ENCODE measurements at regions not wholly inside any gene's neighbourhood (a gene's known extent, or its start where the extent isn't known, plus 50 kb on each side); places are given as distances from the start of the nearest gene placed in this dataset.
A peak's percentile ranks its signal among the peaks of the same experiment; 100 is the strongest.

GRCh38 chr6:167424060-167424673, 99.3 kb downstream of the TTLL2 start (continued):
- TF ChIP-seq ZNF510 (CRISPR knock-in tag; IDR thresholded peaks at IDR 0.05; ENCODE audit: low read depth) (0 out of 2 replicates have a peak, but pooled peaks have one; percentile 64), GTF2F1 (IDR thresholded peaks at IDR 0.05; ENCODE audit: low read length) (no peak), PCBP2 (optimal IDR thresholded peaks at IDR 0.05; ENCODE audit: low read depth, low read length, poor library complexity, severe bottlenecking) (no peak), ZNF343 (CRISPR knock-in tag; IDR thresholded peaks at IDR 0.05) (no peak), NFKB2 (CRISPR knock-in tag; IDR thresholded peaks at IDR 0.05; ENCODE audit: borderline replicate concordance) (no peak), ATF4 (CRISPR knock-in tag; IDR thresholded peaks at IDR 0.05) (no peak), SAP130 (CRISPR knock-in tag; IDR thresholded peaks at IDR 0.05; ENCODE audit: low read depth) (peak; percentile 57), MZF1 (CRISPR knock-in tag; IDR thresholded peaks at IDR 0.05; ENCODE audit: borderline replicate concordance) (no peak), THRA (CRISPR knock-in tag; IDR thresholded peaks at IDR 0.05; ENCODE audit: borderline replicate concordance) (no peak), HNF4G (IDR thresholded peaks at IDR 0.05; ENCODE audit: borderline replicate concordance, low read depth, low read length) (no peak), HNF4G (CRISPR knock-in tag; IDR thresholded peaks at IDR 0.05; ENCODE audit: borderline replicate concordance, low read depth) (no peak; the same call in 1 of the 2 replicates), NR2F6 (IDR thresholded peaks at IDR 0.05) (peak; percentile 57), NR2F6 (CRISPR knock-in tag; IDR thresholded peaks at IDR 0.05) (peak; percentile 31; the same call in 1 of the 2 replicates), ZMYM3 (CRISPR knock-in tag; IDR thresholded peaks at IDR 0.05) (peak; percentile 10; the same call in 1 of the 2 replicates), PITX1 (CRISPR knock-in tag; IDR thresholded peaks at IDR 0.05) (peak; percentile 55; the same call in 1 of the 2 replicates), ZNF567 (CRISPR knock-in tag; IDR thresholded peaks at IDR 0.05; ENCODE audit: borderline replicate concordance) (no peak; the same call in 1 of the 2 replicates), SETDB1 (CRISPR knock-in tag; IDR thresholded peaks at IDR 0.05; ENCODE audit: borderline replicate concordance) (no peak), KDM5A (IDR thresholded peaks at IDR 0.05; ENCODE audit: borderline replicate concordance, low read length) (no peak), ZNF879 (CRISPR knock-in tag; IDR thresholded peaks at IDR 0.05) (peak; percentile 72; the same call in 1 of the 2 replicates), SMAD9 (CRISPR knock-in tag; IDR thresholded peaks at IDR 0.05) (no peak), TOPORS (CRISPR knock-in tag; IDR thresholded peaks at IDR 0.05) (peak; percentile 41; the same call in 1 of the 2 replicates), ZNF784 (CRISPR knock-in tag; IDR thresholded peaks at IDR 0.05; ENCODE audit: borderline replicate concordance) (peak; percentile 26; the same call in 1 of the 2 replicates), CC2D1A (CRISPR knock-in tag; IDR thresholded peaks at IDR 0.05) (no peak), MEIS2 (CRISPR knock-in tag; IDR thresholded peaks at IDR 0.05) (no peak), RARA (CRISPR knock-in tag; IDR thresholded peaks at IDR 0.05) (peak; percentile 84), NR2F2 (IDR thresholded peaks at IDR 0.05; ENCODE audit: borderline replicate concordance, low read depth) (no peak), RBM39 (IDR thresholded peaks at IDR 0.05; ENCODE audit: low read depth, low read length, poor library complexity, severe bottlenecking) (no peak), ZBTB37 (CRISPR knock-in tag; IDR thresholded peaks at IDR 0.05) (no peak; the same call in 1 of the 2 replicates)
